Stimulated activated naive CD8-positive, alpha-beta T cell treated with anti-CD3 and anti-CD28 coated beads, Interleukin-15, Interleukin-2, amounts not matched to agents 100 ng/mL and 50 ng/mL, for 24 hours (primary cell): ENCODE measurements at regions not wholly inside any gene's neighbourhood (a gene's known extent, or its start where the extent isn't known, plus 50 kb on each side); places are given as distances from the start of the nearest gene placed in this dataset.
"Not testable (repeated sequence)": the region's sequence is repeated elsewhere in the genome, so short reads cannot be mapped to it uniquely, and the experiment has no call there.

Experiments used
- H3K27ac Mint-ChIP-seq: one replicate; pipeline ENCODE4 v1.8.0; 2021; ENCODE audit warnings: mild to moderate bottlenecking, mixed read lengths
- H3K27me3 Mint-ChIP-seq: one replicate; pipeline ENCODE4 v1.8.0; 2021; ENCODE audit warnings: mixed read lengths
- H3K36me3 Mint-ChIP-seq: one replicate; pipeline ENCODE4 v1.8.0; 2021; ENCODE audit warnings: low read depth, mixed read lengths
- H3K4me1 Mint-ChIP-seq: one replicate; pipeline ENCODE4 v1.8.0; 2021; ENCODE audit warnings: low read depth, mixed read lengths
- H3K4me3 Mint-ChIP-seq: one replicate; pipeline ENCODE4 v1.8.0; 2021; ENCODE audit warnings: mild to moderate bottlenecking, mixed read lengths
- H3K9me3 Mint-ChIP-seq: one replicate; pipeline ENCODE4 v1.8.0; 2021; ENCODE audit warnings: mixed read lengths

GRCh38 chr15:60272623-60273022, 125.2 kb downstream of the ANXA2 start:
- Mint-ChIP-seq H3K4me1 (no peaks in the 10 kb centered on the region), H3K27me3 (peaks cover 29% of the 10 kb centered on the region), H3K4me3 (no peak overlapping the region), H3K27ac (no peak overlapping the region), H3K9me3 (peaks cover 12% of the 10 kb centered on the region), H3K36me3 (peaks cover 6% of the 10 kb centered on the region)

DNA sequence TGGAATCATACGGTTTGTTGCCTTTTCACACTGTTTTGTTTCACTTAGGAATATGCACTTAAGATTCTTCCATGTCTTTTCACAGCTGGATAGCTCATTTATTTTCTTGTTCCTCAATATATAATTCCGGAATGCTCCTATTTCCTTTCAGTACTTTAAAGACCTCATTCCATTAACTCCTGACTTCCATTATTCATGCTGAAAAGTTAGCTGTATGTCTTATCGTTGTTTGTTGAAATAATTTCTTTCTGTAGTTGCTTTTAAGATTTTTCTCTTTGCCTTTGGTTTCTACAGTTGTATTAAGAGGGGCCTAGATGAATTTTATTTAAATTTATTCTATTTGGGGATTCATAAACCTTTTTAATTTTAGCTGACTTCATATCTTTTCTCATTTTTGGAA, 122.2 kb downstream of the ANXA2 start:
- H3K4me1 Mint-ChIP-seq = no peaks in the 10 kb centered on the region
- peaks cover 6% of the 10 kb centered on the region for H3K36me3 Mint-ChIP-seq
- no peak overlapping the region for H3K4me3 Mint-ChIP-seq
- peaks cover 12% of the 10 kb centered on the region for H3K9me3 Mint-ChIP-seq
- H3K27ac Mint-ChIP-seq = no peak overlapping the region
- H3K27me3 Mint-ChIP-seq = peaks cover 35% of the 10 kb centered on the region

GRCh38 chr15:60278879-60279278, 118.9 kb downstream of the ANXA2 start:
- peaks cover 31% of the 10 kb centered on the region for H3K27me3 Mint-ChIP-seq
- H3K27ac Mint-ChIP-seq = no peak overlapping the region
- H3K4me3 Mint-ChIP-seq = no peak overlapping the region
- peaks cover 6% of the 10 kb centered on the region for H3K36me3 Mint-ChIP-seq
- peaks cover 12% of the 10 kb centered on the region for H3K9me3 Mint-ChIP-seq
- no peaks in the 10 kb centered on the region for H3K4me1 Mint-ChIP-seq

GRCh38 chr15:60280259-60280658, 117.5 kb downstream of the ANXA2 start:
- no peak overlapping the region for H3K4me3 Mint-ChIP-seq
- no peak overlapping the region for H3K27ac Mint-ChIP-seq
- peaks cover 9% of the 10 kb centered on the region for H3K9me3 Mint-ChIP-seq
- peaks cover 6% of the 10 kb centered on the region for H3K36me3 Mint-ChIP-seq
- peaks cover 35% of the 10 kb centered on the region for H3K27me3 Mint-ChIP-seq
- H3K4me1 Mint-ChIP-seq = no peaks in the 10 kb centered on the region

- H3K4me1 Mint-ChIP-seq = no peaks in the 10 kb centered on the region
- no peaks in the 10 kb centered on the region for H3K36me3 Mint-ChIP-seq
- no peaks in the 10 kb centered on the region for H3K9me3 Mint-ChIP-seq
- H3K27ac Mint-ChIP-seq = no peak overlapping the region
- peaks cover 16% of the 10 kb centered on the region for H3K27me3 Mint-ChIP-seq
- H3K4me3 Mint-ChIP-seq = no peak overlapping the region
Measured at GRCh38 chr15:60283936-60284335, 113.8 kb downstream of the ANXA2 start.

GRCh38 chr15:60295901-60296300, 101.9 kb downstream of the ANXA2 start:
- H3K27me3 Mint-ChIP-seq = peaks cover 12% of the 10 kb centered on the region
- not testable (repeated sequence) for H3K4me1 Mint-ChIP-seq, H3K36me3 Mint-ChIP-seq, H3K27ac Mint-ChIP-seq, H3K4me3 Mint-ChIP-seq, H3K9me3 Mint-ChIP-seq

DNA sequence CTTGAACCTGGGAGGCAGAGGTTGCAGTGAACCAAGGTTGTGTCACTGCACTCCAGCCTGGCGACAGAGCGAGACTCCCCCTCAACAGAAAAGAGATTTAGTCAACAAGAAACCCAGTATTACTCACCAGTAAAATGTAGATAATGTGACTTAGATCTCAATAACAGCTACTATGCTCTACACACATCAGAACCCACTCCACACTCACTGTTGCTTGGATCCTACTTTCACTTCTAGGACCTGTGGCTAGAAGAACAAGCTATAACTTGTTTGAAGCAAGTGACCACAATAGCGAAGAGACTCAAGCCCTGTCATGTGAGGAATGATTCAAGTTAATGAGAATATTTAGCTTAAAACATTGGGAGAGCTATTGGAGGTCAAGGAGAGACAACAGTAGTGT, 100.7 kb downstream of the ANXA2 start:
- no peaks in the 10 kb centered on the region for H3K9me3 Mint-ChIP-seq
- H3K27me3 Mint-ChIP-seq = peaks cover 10% of the 10 kb centered on the region
- H3K27ac Mint-ChIP-seq = no peak overlapping the region
- no peak overlapping the region for H3K4me3 Mint-ChIP-seq
- no peaks in the 10 kb centered on the region for H3K4me1 Mint-ChIP-seq
- H3K36me3 Mint-ChIP-seq = no peaks in the 10 kb centered on the region
